Endothelial cell of umbilical vein (primary cell): ENCODE measurements at regions not wholly inside any gene's neighbourhood (a gene's known extent, or its start where the extent isn't known, plus 50 kb on each side); places are given as distances from the start of the nearest gene placed in this dataset.

Source experiments
- CTCF ChIP-seq, 2 donors: IDR thresholded peaks; 1 replicate in 1 of 2; 2 replicates in 1 of 2; pipeline ENCODE4 v1.5.1; 2011; ENCODE audit warnings: low read length in 2 of 2, mild to moderate bottlenecking in 2 of 2, moderate library complexity in 2 of 2, control low read depth in 1 of 2, inconsistent platforms in 1 of 2, low read depth in 1 of 2; ENCODE audit not compliant: insufficient read depth in 1 of 2; ENCODE audit errors: extremely low read depth in 1 of 2
- EZH2 ChIP-seq: IDR thresholded peaks from 2 replicates; pipeline ENCODE4 v1.6.1; 2012; ENCODE audit warnings: borderline replicate concordance, low read depth, mild to moderate bottlenecking, moderate library complexity, low read length, inconsistent platforms; ENCODE audit not compliant: severe bottlenecking
- GATA2 ChIP-seq: IDR thresholded peaks from 2 replicates; pipeline ENCODE4 v1.7.0; 2011; ENCODE audit warnings: low read depth, mild to moderate bottlenecking, moderate library complexity, mixed read lengths, low read length; ENCODE audit not compliant: insufficient read length, insufficient read depth
- JUN ChIP-seq: IDR thresholded peaks from 2 replicates; pipeline ENCODE4 v1.6.1; 2011; ENCODE audit warnings: borderline replicate concordance, low read depth; ENCODE audit not compliant: insufficient read length, insufficient read depth
- POLR2A ChIP-seq: IDR thresholded peaks from 2 replicates; pipeline ENCODE4 v1.6.1; 2012; ENCODE audit warnings: low read depth, mild to moderate bottlenecking, control low read depth, low read length

- no peak for TF ChIP-seq POLR2A
- TF ChIP-seq GATA2 = no peak
- no peak for TF ChIP-seq CTCF (IDR thresholded peaks at IDR 0.05; ENCODE audit: extremely low read depth in 1 of 2, insufficient read depth in 1 of 2, low read depth in 1 of 2, low read length in 2 of 2)
- no peak for TF ChIP-seq JUN
- no peak for TF ChIP-seq EZH2
Measured at GRCh38 chr7:27000496-27000895, 95.3 kb downstream of the HOXA1 start.
